MM.1S (cell line): ENCODE measurements at regions not wholly inside any gene's neighbourhood (a gene's known extent, or its start where the extent isn't known, plus 50 kb on each side); places are given as distances from the start of the nearest gene placed in this dataset.

Source experiments
- CTCF ChIP-seq: fragments of 300-600 bp; sonication (generic); IDR thresholded peaks from 2 replicates; pipeline ENCODE4 v1.5.1; 2016; ENCODE audit warnings: antibody characterized with exemption, low read length, mixed read lengths
- EZH2phosphoT487 ChIP-seq: fragments of 300-600 bp; sonication (generic); IDR thresholded peaks from 2 replicates; pipeline ENCODE4 v1.6.1; 2018; ENCODE audit warnings: antibody characterized with exemption, low read length

DNA sequence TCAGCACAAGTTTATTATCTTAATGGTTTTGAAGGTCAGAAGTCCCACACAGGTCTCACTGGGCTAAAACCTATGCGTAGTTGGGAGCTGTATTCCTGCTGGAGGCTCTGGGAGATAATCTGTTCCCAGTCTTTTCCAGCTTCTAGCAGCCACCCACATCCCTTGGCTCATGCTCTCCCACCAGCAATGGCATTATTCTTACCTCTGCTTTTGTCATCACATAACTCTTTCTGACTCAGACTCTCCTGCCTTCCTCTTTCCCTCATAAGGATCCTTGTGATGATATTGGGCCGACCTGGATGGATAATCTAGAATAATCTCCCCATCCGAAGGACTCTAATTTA is 122.2 kb upstream of the PRDX6 start:
- TF ChIP-seq CTCF (no peak), EZH2phosphoT487 (no peak)
